ENCODE measurements at regions not wholly inside any gene's neighbourhood (a gene's known extent, or its start where the extent isn't known, plus 50 kb on each side); places are given as distances from the start of the nearest gene placed in this dataset.
"Not testable (repeated sequence)": the region's sequence is repeated elsewhere in the genome, so short reads cannot be mapped to it uniquely, and the experiment has no call there.

DNA sequence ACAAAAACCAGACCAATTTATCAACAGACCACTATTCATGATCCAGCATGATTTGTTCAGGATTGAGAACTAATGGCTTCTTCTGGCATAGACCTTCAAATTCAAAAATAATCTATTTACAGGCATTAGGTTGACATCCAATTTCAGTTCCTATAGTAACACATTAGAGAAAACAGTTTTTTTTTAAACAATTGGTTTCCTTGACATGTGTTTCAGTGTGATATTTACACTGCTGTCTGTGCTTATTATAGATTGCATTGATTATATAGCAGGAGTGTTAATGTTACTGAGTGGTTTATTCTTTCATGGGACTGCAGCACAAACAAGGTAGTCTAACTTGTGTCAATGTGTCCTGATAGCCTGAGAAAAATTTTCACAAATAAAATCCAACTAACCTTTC lies 579.3 kb downstream of the PLOD2 start:
- no peak for DNase-seq (ENCODE audit: low spot score)

DNA sequence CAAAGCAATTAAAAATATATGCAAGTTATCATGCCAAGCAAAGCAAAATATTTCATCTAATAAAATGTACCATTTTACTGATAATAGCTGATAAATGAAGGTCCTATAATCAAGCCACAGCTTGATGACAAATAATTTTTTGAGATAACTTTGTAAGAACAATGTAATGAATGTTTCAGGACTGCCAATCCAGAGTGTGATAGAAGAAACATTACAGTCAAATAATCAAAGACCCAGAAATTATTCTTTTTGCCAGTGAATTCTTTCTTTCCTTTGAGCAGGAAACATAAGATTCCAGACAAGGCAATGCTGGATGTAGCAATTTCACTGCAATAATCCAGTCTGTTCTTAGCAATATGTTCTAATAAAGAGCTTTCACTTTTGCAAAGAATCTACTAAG lies 556.1 kb downstream of the PLOD2 start:
- DNase-seq (ENCODE audit: low spot score) = no peak

DNA sequence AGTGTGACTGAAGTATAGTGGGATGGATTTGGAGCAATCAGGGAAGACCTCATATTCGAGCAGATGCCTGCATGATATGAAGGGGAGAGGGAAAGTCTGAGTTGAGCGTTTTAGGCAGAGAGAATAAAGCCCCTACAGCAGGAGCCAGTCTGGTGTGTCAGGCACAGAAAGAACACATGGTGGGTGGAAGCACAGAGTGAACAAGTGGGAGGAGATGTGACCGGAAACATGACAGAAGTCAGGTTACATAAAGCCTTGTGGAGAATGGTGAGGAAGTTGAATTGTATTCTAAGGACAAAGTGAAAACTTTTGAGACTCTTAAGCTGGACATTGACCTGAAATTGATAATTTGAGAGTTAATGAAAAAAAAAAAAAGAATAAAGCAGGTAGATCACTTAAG lies 541.0 kb downstream of the PLOD2 start:
- DNase-seq (ENCODE audit: low spot score) = no peak

DNA sequence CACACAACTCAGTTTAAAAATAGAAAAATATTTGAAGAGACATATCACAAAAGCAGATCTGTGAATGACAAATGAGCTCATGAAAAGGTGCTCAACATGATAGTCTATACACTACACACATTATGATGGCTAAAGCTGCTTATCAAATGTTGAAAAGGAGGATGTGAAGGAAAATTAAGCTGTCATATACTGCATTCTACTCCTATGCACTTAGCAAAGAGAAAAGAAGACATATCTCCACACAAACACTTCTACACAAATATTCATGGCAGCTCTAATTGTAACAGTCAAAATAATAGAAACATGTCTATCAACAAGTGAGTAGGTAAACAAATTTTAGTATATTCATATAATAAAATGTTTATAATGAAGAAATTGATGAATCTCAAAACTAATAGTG lies 540.5 kb downstream of the PLOD2 start:
- DNase-seq (ENCODE audit: low spot score) = no peak

DNA sequence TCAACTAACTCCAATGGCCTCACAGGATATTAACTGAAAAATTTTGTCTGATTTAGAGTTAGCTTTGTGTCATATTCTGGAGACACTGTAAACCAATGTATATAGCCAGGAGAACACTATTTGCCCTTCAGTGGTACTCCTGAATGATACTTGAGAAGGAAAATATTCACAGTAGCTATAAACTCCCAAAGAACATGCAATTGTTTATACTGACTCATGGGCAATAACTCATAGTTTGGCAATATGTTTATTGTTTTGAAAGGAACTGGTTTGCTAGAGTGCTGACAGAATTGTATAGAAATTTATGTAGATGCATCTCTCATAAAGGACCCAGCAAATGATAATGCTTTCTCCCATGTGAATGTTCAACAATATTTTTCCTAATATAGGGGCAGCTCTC lies 537.6 kb downstream of the PLOD2 start:
- DNase-seq (ENCODE audit: low spot score) = no peak

DNA sequence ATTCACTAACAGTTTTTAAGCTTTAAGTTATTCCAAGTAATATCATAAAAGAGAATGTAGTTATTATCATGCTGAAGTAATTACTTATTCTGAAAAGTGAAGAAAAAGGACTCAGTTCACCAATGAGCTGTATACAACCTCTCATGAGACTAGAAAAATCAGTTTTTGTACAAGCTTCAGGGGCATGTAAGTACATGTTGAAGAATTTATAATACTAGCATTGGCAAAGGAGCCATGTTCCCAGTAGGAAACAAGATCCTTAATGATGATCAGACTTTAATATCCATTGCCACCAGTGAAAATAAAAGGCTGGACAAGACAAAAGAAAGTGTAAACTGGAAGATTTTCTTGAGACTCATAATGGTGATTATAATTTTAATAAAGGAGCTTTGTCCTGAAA lies 532.8 kb downstream of the PLOD2 start:
- no peak for DNase-seq (ENCODE audit: low spot score)

DNA sequence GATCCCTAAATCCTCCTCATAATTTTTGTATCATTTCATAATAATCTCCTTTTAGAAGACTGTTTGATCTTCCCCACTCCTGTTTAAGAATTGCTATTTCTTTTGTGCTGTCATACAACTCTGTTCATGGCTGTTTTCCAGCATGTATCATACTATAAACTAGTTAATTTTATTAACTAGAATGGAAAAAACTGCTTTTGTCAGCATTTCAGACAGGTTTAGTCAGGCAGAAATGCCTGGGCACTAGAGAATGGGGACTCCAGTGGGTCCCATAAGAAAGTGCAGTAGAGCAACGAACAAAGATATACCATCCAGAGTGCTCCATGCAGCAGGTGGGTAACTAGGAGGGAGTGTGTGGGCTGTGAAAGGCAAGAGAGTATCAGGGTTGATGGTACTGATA lies 523.9 kb downstream of the PLOD2 start:
- DNase-seq (ENCODE audit: low spot score) = no peak

DNA sequence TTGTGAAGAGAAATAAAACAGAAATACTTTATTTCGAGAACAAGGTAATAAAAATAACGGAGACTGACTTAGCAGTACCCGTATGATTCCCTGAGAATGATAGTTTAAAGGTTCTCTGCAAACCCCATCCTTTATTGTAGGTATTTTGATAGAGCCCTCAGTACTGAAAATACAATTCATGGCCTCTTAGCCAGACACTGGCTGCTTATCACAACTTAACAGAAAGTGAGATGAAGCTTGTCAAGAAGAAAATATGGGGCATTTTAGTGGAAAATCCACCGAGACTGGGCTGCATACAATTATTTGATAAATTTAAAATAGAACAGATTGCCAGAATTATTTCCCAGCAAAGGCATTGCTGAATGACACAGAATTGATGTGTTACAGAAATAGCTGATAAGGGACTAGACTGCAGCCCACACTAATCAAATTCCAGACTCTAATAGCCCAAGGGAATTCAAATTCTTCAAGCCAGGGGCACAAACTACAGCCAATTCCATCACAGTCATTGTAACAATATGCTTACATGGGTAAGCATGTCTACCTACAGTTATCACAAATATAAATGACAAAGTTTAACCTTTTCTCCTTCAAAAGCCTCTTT lies 521.9 kb downstream of the PLOD2 start:
- no peak for DNase-seq (ENCODE audit: low spot score)

DNA sequence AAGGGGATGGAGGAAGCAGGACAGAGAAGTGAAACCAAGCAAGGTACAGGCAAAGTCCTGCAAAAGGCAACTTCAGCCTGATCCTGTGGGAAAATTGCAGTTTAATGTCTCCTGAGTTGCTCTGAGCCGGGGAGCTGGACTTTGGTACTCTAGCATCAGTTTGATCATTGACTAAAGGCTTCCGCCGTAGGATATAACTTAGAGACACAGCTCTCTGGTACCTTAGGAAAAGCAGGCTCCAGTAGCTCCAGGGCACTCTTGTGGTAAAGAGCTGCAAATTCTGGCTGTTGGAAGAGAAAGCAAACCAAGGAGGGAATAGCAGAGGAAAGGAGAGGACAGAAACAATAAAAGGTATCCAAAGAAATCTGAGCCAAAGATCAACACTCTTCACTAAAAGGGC lies 521.1 kb downstream of the PLOD2 start:
- no peak for DNase-seq (ENCODE audit: low spot score)

DNA sequence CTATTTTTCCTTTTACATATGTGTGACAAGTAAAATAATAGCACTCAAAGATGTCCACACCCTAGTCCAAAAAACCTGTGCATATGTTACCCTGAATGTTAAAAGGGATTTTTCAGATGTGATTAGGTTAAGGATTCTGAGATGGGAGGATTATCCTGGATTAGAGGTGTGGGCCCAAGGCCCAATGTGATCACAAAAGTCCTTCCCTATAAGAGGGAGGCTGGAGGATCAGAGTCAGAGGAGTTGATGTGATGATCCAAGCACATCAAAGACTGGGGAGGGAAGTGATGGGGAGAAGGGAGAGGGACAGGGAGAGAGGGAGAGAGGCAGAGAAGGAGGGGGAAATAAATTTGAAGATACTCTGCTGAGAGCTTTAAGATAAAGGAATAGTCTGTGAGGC lies 512.6 kb downstream of the PLOD2 start:
- DNase-seq (ENCODE audit: low spot score) = no peak

DNA sequence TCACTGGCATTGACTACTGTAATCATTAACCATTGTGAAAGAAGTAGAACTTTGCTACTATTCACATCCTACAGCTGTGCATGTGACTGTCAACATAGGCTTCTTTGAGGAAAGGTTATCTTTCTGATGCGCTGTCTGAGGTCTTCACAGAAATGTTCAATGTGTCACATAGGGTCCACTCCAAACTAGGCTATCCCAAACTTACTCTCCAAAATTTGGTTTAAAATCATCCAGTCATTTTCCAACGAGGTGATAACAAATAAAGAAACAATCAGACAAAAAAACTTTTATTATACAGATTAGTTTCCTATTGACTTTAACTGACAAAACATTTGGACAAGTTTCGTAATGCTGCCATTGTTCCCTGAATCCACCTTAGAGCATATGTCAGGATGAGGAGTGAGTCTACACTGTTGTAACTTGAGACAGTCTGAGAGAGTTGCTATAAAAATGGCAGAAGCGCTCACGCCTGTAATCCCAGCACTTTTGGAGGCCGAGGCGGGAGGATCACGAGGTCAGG lies 511.6 kb downstream of the PLOD2 start:
- DNase-seq (ENCODE audit: low spot score) = no peak

DNA sequence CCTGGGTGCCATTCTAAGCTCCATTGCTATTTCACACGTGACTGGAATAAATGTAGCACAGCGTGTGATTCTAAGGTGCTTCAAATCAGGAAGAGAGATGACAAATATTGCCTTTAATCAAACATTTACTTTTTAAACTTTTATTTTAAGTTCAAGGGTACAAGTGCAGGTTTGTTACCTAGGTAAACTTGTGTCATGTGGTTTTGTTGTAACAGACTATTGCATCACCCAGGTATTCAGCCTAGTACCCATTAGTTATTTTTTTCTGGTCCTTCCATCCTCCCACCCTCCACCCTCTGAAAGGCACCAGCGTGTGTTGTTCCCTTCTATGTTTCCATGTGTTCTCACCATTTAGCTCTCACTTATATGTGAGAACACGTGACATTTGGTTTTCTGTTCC lies 510.8 kb downstream of the PLOD2 start:
- no peak for DNase-seq (ENCODE audit: low spot score)

DNA sequence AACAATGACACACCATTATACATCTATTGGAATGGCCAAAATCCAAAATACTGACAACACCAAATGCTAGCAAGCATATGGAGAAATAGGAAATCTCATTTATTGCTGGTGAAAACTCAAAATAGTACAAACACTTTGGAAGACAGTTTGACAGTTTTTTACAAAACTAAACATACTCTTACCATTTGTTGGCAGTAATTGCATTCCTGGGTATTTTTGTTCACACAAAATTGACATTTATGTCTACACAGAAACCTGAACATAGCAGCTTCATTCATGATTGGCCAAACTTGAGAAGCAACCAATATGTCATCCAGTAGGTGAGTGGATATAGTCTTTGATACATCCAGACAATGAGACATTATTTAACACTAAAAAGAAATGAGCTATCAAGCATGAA lies 489.9 kb downstream of the PLOD2 start:
- DNase-seq (ENCODE audit: low spot score) = no peak

DNA sequence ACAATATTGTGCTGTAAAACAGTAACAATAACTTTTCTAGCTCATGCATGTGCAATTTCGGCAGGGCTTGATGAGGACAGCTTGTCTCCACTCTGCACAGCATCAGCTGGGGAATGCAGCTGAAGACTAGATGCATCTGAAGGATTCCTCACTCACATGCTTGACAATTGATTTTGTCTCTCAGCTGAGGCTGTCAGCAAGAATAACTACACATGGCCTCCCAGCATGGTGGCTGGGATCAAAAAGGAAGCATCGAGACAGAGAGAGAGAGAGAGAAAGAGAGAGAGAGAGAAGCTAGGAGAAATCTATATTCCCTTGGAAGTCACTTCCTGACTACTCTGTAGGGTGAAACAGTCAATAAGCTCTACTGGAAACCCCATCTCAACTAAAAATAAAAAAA lies 487.1 kb downstream of the PLOD2 start:
- DNase-seq (ENCODE audit: low spot score) = no peak

DNA sequence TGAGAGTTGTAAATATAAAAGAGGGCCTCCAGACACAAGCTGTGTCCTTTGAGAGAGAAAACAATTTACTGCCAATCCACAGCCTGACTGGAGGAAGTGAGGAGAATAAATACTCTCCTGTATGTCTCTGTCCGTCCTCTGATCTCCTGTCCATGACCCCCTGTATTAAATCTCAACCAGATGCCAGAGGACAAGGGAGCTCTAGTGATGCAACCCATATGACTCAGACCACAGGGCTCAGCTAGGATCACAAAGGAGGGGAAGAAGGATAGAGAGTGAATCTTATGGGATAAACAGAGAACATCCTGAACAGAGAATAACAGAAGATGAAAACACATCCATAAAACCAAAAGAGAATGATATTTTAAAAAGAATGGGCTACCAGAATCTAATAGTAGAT lies 482.6 kb downstream of the PLOD2 start:
- no peak for DNase-seq (ENCODE audit: low spot score)

DNA sequence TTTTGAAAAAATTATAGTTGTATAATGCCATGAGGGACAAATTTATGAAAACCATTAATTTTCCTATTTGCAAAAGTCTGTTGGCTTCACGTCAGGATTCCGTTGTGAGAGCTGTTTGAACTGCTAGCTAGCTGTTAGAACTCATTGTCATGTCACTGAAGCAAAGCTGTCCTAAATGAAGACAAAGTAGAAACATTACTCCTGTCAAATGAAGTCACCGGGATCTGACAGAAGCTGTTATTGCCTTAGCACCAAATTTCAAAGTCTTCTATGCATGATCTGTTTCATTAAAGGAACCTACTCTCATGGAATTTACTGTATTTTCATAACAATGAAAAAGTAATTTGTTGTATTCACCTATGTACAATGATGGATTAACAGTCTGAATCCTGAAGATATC lies 479.8 kb downstream of the PLOD2 start:
- DNase-seq (ENCODE audit: low spot score) = no peak

DNA sequence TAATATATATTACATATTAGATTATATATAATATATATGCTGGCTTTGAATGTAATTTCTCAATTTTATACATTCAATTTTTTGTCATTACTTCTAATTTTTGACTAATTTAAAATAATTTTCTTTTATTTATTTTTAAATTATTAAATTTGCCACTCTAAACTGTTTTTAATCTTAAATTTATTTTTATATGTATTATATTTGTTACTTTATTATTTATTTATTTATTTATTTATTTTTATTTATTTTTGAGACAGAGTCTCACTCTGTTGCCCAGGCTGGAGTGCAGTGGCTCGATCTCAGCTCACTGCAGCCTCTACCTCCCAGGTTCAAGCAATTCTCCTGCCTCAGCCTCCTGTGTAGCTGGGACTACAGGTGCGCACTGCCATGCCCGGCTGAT lies 473.0 kb downstream of the PLOD2 start:
- not testable (repeated sequence) for DNase-seq (ENCODE audit: low spot score)

DNA sequence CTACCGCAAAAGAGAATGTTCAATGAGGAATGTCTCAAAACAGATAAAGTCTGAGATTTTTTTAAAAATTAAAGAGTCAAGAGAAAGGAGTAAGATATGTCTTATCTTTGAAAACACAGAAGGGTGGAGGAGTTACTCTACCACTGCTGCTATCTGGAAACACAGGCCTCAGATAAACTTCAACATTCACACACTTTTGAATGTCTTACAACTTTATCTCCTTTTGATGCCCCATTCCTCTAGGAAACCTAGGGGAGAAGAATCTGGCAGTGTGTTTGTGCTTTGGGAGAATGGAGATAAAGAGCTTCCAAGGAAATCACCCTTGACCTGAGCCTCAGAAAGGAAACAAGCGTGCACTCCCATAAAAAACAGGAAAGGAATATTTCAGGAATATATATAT lies 468.2 kb downstream of the PLOD2 start:
- no peak for DNase-seq (ENCODE audit: low spot score)

DNA sequence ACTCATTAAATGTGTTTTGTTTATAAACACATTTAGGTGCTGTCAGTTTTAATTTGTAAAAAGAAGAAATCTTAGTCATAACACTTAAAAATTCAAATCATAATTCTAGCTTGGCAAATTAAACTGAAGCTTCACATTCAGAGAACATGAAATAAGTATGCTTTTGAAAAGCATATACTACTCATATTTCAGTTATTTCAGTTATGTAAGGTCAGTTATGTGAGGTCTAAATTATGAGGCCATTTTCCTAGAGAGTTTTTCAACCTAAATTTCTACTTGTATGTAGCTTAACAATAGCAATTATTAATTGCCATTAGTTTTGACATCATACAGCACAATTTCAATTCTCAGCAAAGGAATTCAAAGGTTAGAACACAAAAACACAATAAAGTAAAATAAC lies 465.0 kb downstream of the PLOD2 start:
- DNase-seq (ENCODE audit: low spot score) = no peak

DNA sequence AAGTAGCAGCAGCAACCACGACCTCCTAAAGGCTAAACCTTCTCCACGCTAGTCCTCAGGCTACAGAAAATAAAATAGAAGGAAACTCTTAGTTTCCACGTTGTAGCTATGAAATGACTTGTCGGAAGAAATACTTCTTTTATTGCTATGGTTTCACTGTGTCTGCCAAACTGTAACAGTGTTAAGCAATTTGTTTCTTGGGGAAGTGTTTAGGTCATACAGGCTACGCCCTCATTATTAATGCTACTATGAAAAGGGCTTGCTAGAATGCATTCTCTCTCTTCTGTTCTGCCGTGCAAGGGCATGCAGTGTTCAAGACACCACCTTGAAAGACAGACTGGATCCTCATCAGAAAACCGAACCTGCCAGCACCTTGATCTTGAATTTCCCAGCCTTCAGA lies 462.7 kb downstream of the PLOD2 start:
- no peak for DNase-seq (ENCODE audit: low spot score)

DNA sequence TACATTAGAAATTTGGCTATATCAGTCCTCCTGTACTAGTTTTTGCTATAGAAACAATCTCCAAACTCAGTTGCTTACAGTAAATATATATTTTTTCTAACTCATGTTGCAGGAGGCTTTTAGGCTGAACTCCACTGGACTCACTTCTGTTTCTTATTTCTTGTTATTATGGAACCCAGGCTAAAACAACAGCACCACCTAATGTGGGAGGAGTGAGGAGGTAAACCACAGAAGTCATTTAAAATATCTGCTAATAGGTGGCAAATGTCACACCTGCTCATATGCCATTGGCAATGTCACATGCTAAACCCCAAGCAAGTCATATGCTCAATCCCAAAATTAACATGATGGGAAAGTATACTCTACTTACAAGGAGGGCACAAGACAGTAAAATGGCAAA lies 462.2 kb downstream of the PLOD2 start:
- DNase-seq (ENCODE audit: low spot score) = no peak

DNA sequence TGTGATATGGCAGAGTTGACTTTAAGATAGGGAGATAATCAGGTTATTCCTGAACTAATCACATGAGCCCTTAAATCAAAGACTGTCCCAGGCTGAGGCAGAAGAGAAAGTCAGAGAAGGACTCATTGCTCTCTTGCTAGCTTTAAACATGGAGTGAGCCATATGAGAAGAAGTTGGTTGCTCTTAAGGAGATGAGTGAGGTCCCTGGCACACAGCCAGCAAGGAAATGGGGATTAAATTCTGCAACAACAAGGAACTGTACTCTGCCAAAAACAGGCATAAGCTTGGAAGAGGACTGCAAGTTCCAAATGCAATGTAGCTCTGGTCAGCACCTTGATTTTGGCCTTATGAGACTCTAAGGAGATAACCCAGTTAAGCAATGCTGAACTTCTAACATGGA lies 457.0 kb downstream of the PLOD2 start:
- no peak for DNase-seq (ENCODE audit: low spot score)

DNA sequence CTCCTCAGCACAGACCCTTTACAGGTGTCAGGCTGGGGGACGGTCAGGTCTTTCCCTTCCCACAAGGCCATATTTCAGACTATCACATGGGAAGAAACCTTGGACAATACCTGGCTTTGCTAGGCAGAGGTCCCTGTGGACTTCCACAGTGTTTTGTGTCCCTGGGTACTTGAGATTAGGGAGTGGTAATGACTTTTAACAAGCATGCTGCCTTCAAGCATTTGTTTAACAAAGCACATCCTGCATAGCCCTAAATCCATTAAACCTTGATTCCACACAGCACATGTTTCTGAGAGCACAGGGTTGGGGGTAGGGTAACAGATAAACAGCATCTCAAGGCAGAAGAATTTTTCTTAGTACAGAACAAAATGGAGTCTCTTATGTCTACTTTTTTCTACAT lies 451.2 kb downstream of the PLOD2 start:
- not testable (repeated sequence) for DNase-seq (ENCODE audit: low spot score)

DNA sequence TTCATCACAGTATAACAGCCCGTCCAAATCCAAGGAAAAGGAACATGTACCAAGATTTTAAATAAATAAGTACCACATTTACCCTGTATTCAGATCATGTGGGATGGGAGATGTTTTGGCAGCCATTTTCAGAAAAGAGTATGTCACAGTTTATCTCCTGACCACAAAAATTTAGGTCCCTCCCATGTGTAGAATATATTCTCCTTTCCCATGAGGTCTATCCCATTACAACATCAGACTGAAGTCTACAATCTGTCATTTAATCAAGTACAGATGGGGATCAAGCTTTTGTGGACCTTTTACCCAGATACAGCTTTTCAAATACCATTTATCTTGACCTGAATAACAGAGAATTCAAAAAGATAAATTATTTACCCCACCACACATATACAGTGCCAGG lies 444.5 kb downstream of the PLOD2 start:
- DNase-seq (ENCODE audit: low spot score) = no peak

DNA sequence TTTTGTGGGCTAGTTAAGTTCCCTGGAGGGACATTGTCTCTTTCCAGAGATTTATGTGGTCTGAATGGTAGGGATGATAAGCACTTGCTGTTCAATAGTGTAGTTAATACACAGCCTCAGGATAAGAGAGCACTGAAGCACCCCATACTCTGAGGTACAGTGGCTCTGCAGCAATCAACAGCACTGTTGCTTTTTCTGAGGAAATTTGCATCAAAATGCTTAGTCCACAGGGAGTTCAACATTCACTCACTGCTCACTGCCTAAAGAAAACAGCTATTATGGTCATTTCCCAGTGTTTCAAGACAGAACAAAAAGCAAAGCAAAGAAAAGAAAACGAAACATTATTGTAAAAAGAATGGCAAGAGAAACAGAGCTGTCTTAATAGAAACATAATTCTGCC lies 441.9 kb downstream of the PLOD2 start:
- no peak for DNase-seq (ENCODE audit: low spot score)
